SU-DHL-6 (cell line): ENCODE measurements at regions not wholly inside any gene's neighbourhood (a gene's known extent, or its start where the extent isn't known, plus 50 kb on each side); places are given as distances from the start of the nearest gene placed in this dataset.

Source experiments
- CTCF ChIP-seq: fragments of 200-600 bp; sonication (generic); IDR thresholded peaks from one replicate; pipeline ENCODE4 v1.5.1; 2017; ENCODE audit warnings: antibody characterized with exemption, mild to moderate bottlenecking, low read length, moderate library complexity; ENCODE audit not compliant: insufficient read depth, poor library complexity, severe bottlenecking
- EZH2phosphoT487 ChIP-seq: fragments of 200-600 bp; sonication (generic), shearing (Covaris generic); conservative IDR thresholded peaks from 2 replicates; pipeline ENCODE4 v1.6.1; 2018; ENCODE audit warnings: mild to moderate bottlenecking, antibody characterized with exemption, low read length, moderate library complexity, mixed read lengths

GRCh38 chr18:10215446-10215845, 239.0 kb upstream of the APCDD1 start:
- no peak for TF ChIP-seq EZH2phosphoT487
- no peak for TF ChIP-seq CTCF
